Inferior parietal cortex (tissue), 1 donor: ENCODE measurements at regions not wholly inside any gene's neighbourhood (a gene's known extent, or its start where the extent isn't known, plus 50 kb on each side); places are given as distances from the start of the nearest gene placed in this dataset.

Experiments used
- DNase-seq: peaks from one replicate; pipeline ENCODE4 v3.0.0-alpha.2; 2016; ENCODE audit errors: extremely low spot score

DNA sequence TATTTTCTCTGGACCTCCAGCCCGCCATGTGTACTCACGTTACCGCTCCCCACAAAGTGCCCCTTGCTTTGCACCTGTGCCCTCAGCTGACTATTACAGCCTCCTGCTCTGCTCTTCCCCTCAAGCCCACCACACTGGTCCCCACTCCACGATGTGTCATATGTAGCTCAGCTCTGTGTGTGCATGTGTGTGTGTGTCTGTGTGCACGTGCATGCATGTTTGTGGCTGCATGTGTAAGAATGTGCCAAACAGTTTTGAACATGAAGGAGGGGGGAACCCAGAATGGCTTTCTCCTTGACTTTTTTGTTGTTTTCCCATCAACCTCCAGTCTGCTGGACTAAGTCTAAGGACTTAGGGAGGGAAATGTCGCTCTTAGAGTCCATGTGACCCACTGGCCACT lies 54.8 kb upstream of the BTRC start:
- DNase-seq = no peak

DNA sequence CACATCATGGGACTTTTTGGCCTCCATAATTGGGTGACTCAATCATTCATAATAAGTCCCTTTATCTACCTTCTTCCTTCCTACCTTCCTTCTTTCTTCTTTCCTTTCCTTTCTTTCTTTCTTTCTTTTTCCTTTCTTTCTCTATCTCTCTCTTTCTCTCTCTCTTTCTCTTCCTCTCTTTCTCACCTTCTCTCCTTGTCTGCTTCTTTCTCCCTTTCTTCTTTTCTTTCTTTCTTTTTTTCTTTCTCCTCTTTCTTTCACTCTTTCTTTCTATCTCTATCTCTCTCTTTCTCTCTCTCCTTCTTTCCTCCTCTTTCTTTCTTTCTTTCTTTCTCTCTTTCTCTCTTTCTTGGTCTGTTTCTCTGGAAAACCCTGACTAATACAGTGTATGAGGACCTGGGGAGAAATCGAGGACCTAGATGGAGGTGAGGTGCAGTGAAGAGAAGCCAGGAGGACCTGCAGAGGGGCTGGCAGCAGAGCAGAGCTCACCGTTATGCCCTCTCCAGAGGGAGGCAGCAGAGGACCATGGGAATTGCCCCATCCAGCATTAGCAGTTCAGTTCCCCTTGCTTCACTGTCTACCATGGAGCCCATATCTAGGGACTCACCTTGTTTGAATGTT lies 52.7 kb upstream of the BTRC start:
- DNase-seq = no peak

DNA sequence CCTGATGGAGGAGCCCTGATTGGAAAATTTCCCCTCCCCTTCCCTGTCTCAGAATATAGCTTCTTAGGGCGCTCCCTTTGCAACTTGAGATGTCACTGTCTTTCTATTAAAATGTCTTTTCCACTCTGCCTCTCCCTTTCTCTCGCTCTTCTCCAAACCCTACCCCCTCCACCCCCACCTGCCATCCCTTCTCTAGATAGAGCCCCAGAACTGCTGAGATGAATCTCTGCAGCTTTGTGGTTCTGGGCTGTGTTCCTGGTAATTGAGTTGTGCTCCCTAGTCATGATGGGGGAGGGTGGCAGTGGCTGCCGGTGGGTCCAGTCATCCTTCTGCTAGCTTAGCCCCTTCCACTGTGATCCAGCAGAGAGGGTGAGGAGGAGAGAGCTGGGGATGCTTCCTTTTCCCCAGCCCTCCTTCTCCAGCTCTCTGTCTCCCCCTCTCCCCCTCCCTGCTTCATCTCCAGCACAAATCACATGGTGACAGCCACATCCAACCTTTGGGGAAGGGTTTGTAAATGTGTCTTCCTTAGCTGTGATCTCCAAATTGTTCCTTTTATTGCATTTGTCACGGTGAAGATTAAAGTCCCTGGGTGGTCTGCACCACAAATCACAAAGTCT lies 50.8 kb upstream of the BTRC start:
- DNase-seq = no peak
